ENCODE measurements at regions not wholly inside any gene's neighbourhood (a gene's known extent, or its start where the extent isn't known, plus 50 kb on each side); places are given as distances from the start of the nearest gene placed in this dataset.

DNA sequence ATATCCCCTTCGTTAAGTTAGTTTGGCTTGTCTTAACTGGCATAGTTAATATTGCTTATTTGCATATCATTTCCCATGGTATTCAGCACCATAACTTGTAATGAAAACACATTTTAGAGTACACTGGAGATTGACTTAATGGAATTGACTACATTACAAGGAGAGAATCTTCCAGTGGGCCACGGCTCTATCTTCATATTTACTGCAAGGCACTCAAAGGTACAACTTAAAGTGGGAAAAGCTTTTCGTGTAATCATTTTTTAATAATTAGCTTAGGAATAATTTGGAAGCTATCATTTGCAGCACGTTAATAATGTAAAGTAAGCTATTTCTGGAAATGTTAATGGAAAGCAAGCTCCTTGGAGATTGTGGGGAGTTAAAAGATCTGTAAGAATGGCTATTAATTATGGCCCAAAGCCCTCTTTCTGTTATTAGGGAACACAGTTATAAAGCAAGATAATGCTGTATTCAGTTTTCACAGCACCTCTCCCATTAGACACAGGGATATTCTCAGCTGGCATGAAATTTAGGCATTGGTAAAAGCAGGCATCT is 551.5 kb upstream of the RGMA start:
- no peaks in the 10 kb centered on the region for H3K4me1 ChIP-seq (ENCODE audit: control insufficient read depth, insufficient read depth, low read length)
- ChIA-PET SMC1A (ENCODE audit: uncharacterized antibody, unreplicated experiment) (interaction anchor here (1.3 kb wide), 1 partner anchor 38 kb away, joined by 3 read pairs; no protein-coding TSS in a partner anchor), RAD21 (ENCODE audit: unreplicated experiment) (no interaction called here), CTCF (no interaction called here), POLR2A (no interaction called here)
- H4K20me1 ChIP-seq (ENCODE audit: control insufficient read depth, insufficient read depth): no peaks in the 10 kb centered on the region
- DNase-seq (ENCODE audit: low read depth, low spot score) (no peak), ATAC-seq (no peak), FAIRE-seq (no peak)
- no TSS peak for BruUV-seq (replicated peaks)
- H3K27me3 ChIP-seq (replicated peaks in 1 of 2; ENCODE audit: control insufficient read depth in 2 of 2, insufficient read depth in 2 of 2, low read length in 1 of 2): no peaks in the 10 kb centered on the region
- H2AFZ ChIP-seq (ENCODE audit: control insufficient read depth, low read depth, low read length): no peak overlapping the region
- no peaks in the 10 kb centered on the region for H3K9me3 ChIP-seq (replicated peaks; ENCODE audit: control insufficient read depth, insufficient read depth, low read length)
- H3K79me2 ChIP-seq (ENCODE audit: control insufficient read depth, insufficient read depth, low read length): no peaks in the 10 kb centered on the region
- H3K36me3 ChIP-seq (ENCODE audit: control insufficient read depth in 2 of 2, insufficient read depth in 2 of 2, low read length in 1 of 2): no peaks in the 10 kb centered on the region
- WGBS (ENCODE audit: insufficient coverage, insufficient replicate concordance, low lambda C conversion rate, missing lambda C conversion rate): 11% methylated on average over 4 of the region's 4 CpGs
- H3K4me2 ChIP-seq (ENCODE audit: control insufficient read depth, insufficient read depth): no peak overlapping the region
- no peak overlapping the region for H3K27ac ChIP-seq (ENCODE audit: control insufficient read depth, insufficient read depth)
- H3K4me3 ChIP-seq: no peak overlapping the region
- no peak overlapping the region for H3K9ac ChIP-seq (ENCODE audit: control insufficient read depth, insufficient read depth, low read length)
- in situ Hi-C loops (cut with MboI) (no loop called here), intact Hi-C loops (cut with micrococcal nuclease; ENCODE audit: unreplicated experiment) (no loop called here)
- no peak for TF ChIP-seq ESRRA (IDR thresholded peaks at IDR 0.05; ENCODE audit: low read length)
- TF ChIP-seq POLR2AphosphoS5 (IDR thresholded peaks at IDR 0.05; ENCODE audit: low read length): no peak
- TF ChIP-seq ZBTB11 (CRISPR knock-in tag; IDR thresholded peaks at IDR 0.05): no peak
- TF ChIP-seq SREBF1 (IDR thresholded peaks at IDR 0.05; ENCODE audit: low read length): no peak
- TF ChIP-seq HSF1 (IDR thresholded peaks at IDR 0.05; ENCODE audit: low read depth, low read length): no peak
- no peak for TF ChIP-seq USF2 (IDR thresholded peaks at IDR 0.05; ENCODE audit: borderline replicate concordance, low read depth, low read length)
- TF ChIP-seq STAT1 (conservative IDR thresholded peaks at IDR 0.05): no peak
- no peak for TF ChIP-seq FOXM1 (IDR thresholded peaks at IDR 0.05; ENCODE audit: low read depth, low read length)
- no peak for TF ChIP-seq SREBF2 (IDR thresholded peaks at IDR 0.05; ENCODE audit: low read length)
- TF ChIP-seq BACH1 (IDR thresholded peaks at IDR 0.05; ENCODE audit: borderline replicate concordance): no peak
- TF ChIP-seq, protein P1, sequence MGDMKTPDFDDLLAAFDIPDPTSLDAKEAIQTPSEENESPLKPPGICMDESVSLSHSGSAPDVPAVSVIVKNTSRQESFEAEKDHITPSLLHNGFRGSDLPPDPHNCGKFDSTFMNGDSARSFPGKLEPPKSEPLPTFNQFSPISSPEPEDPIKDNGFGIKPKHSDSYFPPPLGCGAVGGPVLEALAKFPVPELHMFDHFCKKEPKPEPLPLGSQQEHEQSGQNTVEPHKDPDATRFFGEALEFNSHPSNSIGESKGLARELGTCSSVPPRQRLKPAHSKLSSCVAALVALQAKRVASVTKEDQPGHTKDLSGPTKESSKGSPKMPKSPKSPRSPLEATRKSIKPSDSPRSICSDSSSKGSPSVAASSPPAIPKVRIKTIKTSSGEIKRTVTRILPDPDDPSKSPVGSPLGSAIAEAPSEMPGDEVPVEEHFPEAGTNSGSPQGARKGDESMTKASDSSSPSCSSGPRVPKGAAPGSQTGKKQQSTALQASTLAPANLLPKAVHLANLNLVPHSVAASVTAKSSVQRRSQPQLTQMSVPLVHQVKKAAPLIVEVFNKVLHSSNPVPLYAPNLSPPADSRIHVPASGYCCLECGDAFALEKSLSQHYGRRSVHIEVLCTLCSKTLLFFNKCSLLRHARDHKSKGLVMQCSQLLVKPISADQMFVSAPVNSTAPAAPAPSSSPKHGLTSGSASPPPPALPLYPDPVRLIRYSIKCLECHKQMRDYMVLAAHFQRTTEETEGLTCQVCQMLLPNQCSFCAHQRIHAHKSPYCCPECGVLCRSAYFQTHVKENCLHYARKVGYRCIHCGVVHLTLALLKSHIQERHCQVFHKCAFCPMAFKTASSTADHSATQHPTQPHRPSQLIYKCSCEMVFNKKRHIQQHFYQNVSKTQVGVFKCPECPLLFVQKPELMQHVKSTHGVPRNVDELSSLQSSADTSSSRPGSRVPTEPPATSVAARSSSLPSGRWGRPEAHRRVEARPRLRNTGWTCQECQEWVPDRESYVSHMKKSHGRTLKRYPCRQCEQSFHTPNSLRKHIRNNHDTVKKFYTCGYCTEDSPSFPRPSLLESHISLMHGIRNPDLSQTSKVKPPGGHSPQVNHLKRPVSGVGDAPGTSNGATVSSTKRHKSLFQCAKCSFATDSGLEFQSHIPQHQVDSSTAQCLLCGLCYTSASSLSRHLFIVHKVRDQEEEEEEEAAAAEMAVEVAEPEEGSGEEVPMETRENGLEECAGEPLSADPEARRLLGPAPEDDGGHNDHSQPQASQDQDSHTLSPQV (IDR thresholded peaks at IDR 0.05): no peak
- no peak for TF ChIP-seq WRNIP1 (IDR thresholded peaks at IDR 0.05; ENCODE audit: borderline replicate concordance, low read depth, low read length)
- TF ChIP-seq BHLHE40 (IDR thresholded peaks at IDR 0.05; ENCODE audit: borderline replicate concordance in 1 of 2, low read depth in 2 of 2, low read length in 1 of 2): no peak
- no peak for TF ChIP-seq EP300 (IDR thresholded peaks at IDR 0.05; ENCODE audit: borderline replicate concordance in 1 of 2, control insufficient read depth in 1 of 2, low read depth in 2 of 2, low read length in 2 of 2)
- TF ChIP-seq BCL11A (IDR thresholded peaks at IDR 0.05; ENCODE audit: low read depth, low read length): no peak

Data from GM12878 (cell line).